HG02938 (cell line): ENCODE measurements at regions not wholly inside any gene's neighbourhood (a gene's known extent, or its start where the extent isn't known, plus 50 kb on each side); places are given as distances from the start of the nearest gene placed in this dataset.

ENCODE experiments used
- ATAC-seq: cut with Tn5 transposase; IDR thresholded peaks from one replicate; pipeline ENCODE4 v1.9.1; 2021; ENCODE audit warnings: mild to moderate bottlenecking, moderate library complexity; ENCODE audit not compliant: unreplicated experiment

GRCh38 chr14:76974365-76974764, 54.1 kb downstream of the IRF2BPL start:
- ATAC-seq, result no peak

GRCh38 chr14:76971549-76971948, 57.0 kb downstream of the IRF2BPL start:
- ATAC-seq, result no peak

GRCh38 chr14:76968621-76969063, 59.9 kb downstream of the IRF2BPL start:
- ATAC-seq, result no peak

GRCh38 chr14:76967788-76968187, 60.7 kb downstream of the IRF2BPL start:
- ATAC-seq, result no peak

- no peak for ATAC-seq
These were observed 63.3 kb downstream of the IRF2BPL start for GRCh38 chr14:76965232-76965631.

- ATAC-seq, result no peak
These were observed 63.8 kb downstream of the IRF2BPL start for GRCh38 chr14:76964695-76965094.

- ATAC-seq, result no peak
These were observed 65.1 kb downstream of the IRF2BPL start for GRCh38 chr14:76963372-76963771.

- no peak for ATAC-seq
These were observed 66.2 kb downstream of the IRF2BPL start for GRCh38 chr14:76962303-76962660.

GRCh38 chr14:76961631-76962302, 66.7 kb downstream of the IRF2BPL start:
- ATAC-seq, result peak; percentile 80

- peak; percentile 24 for ATAC-seq
These were observed 69.4 kb downstream of the IRF2BPL start for GRCh38 chr14:76958980-76959710.

- no peak for ATAC-seq
These were observed 70.2 kb downstream of the IRF2BPL start for GRCh38 chr14:76958020-76958979.

- ATAC-seq, result no peak
These were observed 71.2 kb downstream of the IRF2BPL start for GRCh38 chr14:76957224-76957891.

GRCh38 chr14:76956316-76957090, 72.0 kb downstream of the IRF2BPL start:
- peak; percentile 29 for ATAC-seq

- ATAC-seq, result peak; percentile 35
These were observed 72.8 kb downstream of the IRF2BPL start for GRCh38 chr14:76955575-76956315.

GRCh38 chr14:76954394-76955190, 73.9 kb downstream of the IRF2BPL start:
- ATAC-seq, result no peak

GRCh38 chr14:76953311-76953945, 75.1 kb downstream of the IRF2BPL start:
- no peak for ATAC-seq

GRCh38 chr14:76951166-76951565, 77.3 kb downstream of the IRF2BPL start:
- no peak for ATAC-seq
